ENCODE measurements at regions not wholly inside any gene's neighbourhood (a gene's known extent, or its start where the extent isn't known, plus 50 kb on each side); places are given as distances from the start of the nearest gene placed in this dataset.
"Not testable (repeated sequence)": the region's sequence is repeated elsewhere in the genome, so short reads cannot be mapped to it uniquely, and the experiment has no call there.

GRCh38 chr9:74064702-74065101 is 432.4 kb upstream of the RORB start:
- no peak for DNase-seq
- Histone ChIP-seq H3K4me3 (ENCODE audit: low read length) (no peak overlapping the region), H3K36me3 (ENCODE audit: control insufficient read depth, insufficient read depth, low read length) (no peaks in the 10 kb centered on the region), H3K4me1 (ENCODE audit: control insufficient read depth, insufficient read depth, low read length) (no peaks in the 10 kb centered on the region), H3K9me3 (ENCODE audit: control insufficient read depth, low read depth, low read length) (no peaks in the 10 kb centered on the region), H3K27ac (ENCODE audit: low read length) (no peak overlapping the region), H3K27me3 (ENCODE audit: control insufficient read depth, insufficient read depth, low read length) (no peaks in the 10 kb centered on the region)
- WGBS (ENCODE audit: insufficient coverage, low lambda C conversion rate), result 65% methylated on average over 2 of the region's 2 CpGs

DNA sequence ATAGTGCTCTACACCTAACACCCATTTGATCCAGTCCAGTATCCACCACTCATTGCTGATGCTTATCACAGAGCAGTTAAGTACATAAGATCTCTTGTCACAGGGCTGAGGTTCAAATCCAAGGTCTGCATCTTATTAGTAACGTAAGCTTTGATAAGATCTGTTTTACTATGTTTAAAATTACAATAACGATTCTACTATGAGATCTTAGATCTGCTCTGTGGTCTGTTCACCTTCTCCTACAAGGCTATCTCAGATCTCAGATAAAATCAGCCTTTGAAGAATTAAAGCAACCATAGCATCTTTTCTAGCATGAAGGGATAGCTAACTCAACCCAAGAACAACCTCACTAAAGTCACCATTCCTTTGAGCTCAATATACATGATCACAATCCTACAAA is 431.0 kb upstream of the RORB start:
- no peaks in the 10 kb centered on the region for H3K36me3 ChIP-seq (ENCODE audit: control insufficient read depth, insufficient read depth, low read length)
- H3K4me1 ChIP-seq (ENCODE audit: control insufficient read depth, insufficient read depth, low read length), result no peaks in the 10 kb centered on the region
- no peaks in the 10 kb centered on the region for H3K27me3 ChIP-seq (ENCODE audit: control insufficient read depth, insufficient read depth, low read length)
- 56% methylated on average over 1 of the region's 2 CpGs for WGBS (ENCODE audit: insufficient coverage, low lambda C conversion rate)
- no peaks in the 10 kb centered on the region for H3K9me3 ChIP-seq (ENCODE audit: control insufficient read depth, low read depth, low read length)
- H3K4me3 ChIP-seq (ENCODE audit: low read length), result no peak overlapping the region
- no peak overlapping the region for H3K27ac ChIP-seq (ENCODE audit: low read length)
- no peak for DNase-seq

- no peak for DNase-seq
- no peaks in the 10 kb centered on the region for H3K36me3 ChIP-seq (ENCODE audit: control insufficient read depth, insufficient read depth, low read length)
Measured at GRCh38 chr9:74066605-74067004, 430.5 kb upstream of the RORB start.

GRCh38 chr9:74071502-74071901 is 425.6 kb upstream of the RORB start:
- Histone ChIP-seq H3K27ac (ENCODE audit: low read length) (no peak overlapping the region), H3K9me3 (ENCODE audit: control insufficient read depth, low read depth, low read length) (no peaks in the 10 kb centered on the region), H3K4me3 (ENCODE audit: low read length) (no peak overlapping the region), H3K36me3 (ENCODE audit: control insufficient read depth, insufficient read depth, low read length) (no peaks in the 10 kb centered on the region), H3K4me1 (ENCODE audit: control insufficient read depth, insufficient read depth, low read length) (no peaks in the 10 kb centered on the region), H3K27me3 (ENCODE audit: control insufficient read depth, insufficient read depth, low read length) (no peaks in the 10 kb centered on the region)
- DNase-seq, result no peak

More at GRCh38 chr9:74066605-74067004, 430.5 kb upstream of the RORB start:
- H3K9me3 ChIP-seq (ENCODE audit: control insufficient read depth, low read depth, low read length), result no peaks in the 10 kb centered on the region
- WGBS (ENCODE audit: insufficient coverage, low lambda C conversion rate), result 90% methylated on average over 2 of the region's 6 CpGs
- H3K27me3 ChIP-seq (ENCODE audit: control insufficient read depth, insufficient read depth, low read length), result no peaks in the 10 kb centered on the region
- H3K4me1 ChIP-seq (ENCODE audit: control insufficient read depth, insufficient read depth, low read length), result no peaks in the 10 kb centered on the region
- no peak overlapping the region for H3K4me3 ChIP-seq (ENCODE audit: low read length)
- no peak overlapping the region for H3K27ac ChIP-seq (ENCODE audit: low read length)

GRCh38 chr9:74073897-74074296 is 423.2 kb upstream of the RORB start:
- H3K36me3 ChIP-seq (ENCODE audit: control insufficient read depth, insufficient read depth, low read length), result no peaks in the 10 kb centered on the region
- H3K4me3 ChIP-seq (ENCODE audit: low read length), result no peak overlapping the region
- H3K27me3 ChIP-seq (ENCODE audit: control insufficient read depth, insufficient read depth, low read length), result no peaks in the 10 kb centered on the region
- no peaks in the 10 kb centered on the region for H3K4me1 ChIP-seq (ENCODE audit: control insufficient read depth, insufficient read depth, low read length)
- no peak overlapping the region for H3K27ac ChIP-seq (ENCODE audit: low read length)
- DNase-seq, result no peak
- no peaks in the 10 kb centered on the region for H3K9me3 ChIP-seq (ENCODE audit: control insufficient read depth, low read depth, low read length)
- WGBS (ENCODE audit: insufficient coverage, low lambda C conversion rate), result no CpG with 5 or more reads among the region's 7 CpGs

GRCh38 chr9:74078647-74079046 is 418.5 kb upstream of the RORB start:
- H3K27ac ChIP-seq (ENCODE audit: low read length), result no peak overlapping the region

DNA sequence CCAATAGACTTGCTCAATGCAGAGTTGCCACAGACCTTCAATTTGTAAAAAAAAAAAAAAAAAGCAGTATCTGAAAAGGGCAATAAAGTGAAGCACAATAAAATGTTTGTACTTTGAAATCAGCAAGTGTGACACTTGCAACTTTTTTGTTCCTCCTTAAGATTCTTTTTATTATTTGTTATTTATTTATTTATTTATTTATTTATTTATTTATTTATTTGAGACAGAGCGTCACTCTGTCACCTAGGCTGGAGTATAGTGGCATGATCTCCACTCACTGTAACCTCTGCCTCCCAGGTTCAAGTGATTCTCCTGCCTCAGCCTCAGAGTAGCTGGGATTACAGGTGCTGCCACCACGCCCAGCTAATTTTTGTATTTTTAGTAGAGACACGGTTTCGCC is 416.5 kb upstream of the RORB start:
- not testable (repeated sequence) for H3K27me3 ChIP-seq (ENCODE audit: control insufficient read depth, insufficient read depth, low read length); H3K9me3 ChIP-seq (ENCODE audit: control insufficient read depth, low read depth, low read length); H3K4me1 ChIP-seq (ENCODE audit: control insufficient read depth, insufficient read depth, low read length); DNase-seq; H3K36me3 ChIP-seq (ENCODE audit: control insufficient read depth, insufficient read depth, low read length); H3K27ac ChIP-seq (ENCODE audit: low read length); H3K4me3 ChIP-seq (ENCODE audit: low read length)
- WGBS (ENCODE audit: insufficient coverage, low lambda C conversion rate), result 100% methylated on average over 1 of the region's 4 CpGs

More at GRCh38 chr9:74078647-74079046, 418.5 kb upstream of the RORB start:
- Histone ChIP-seq H3K36me3 (ENCODE audit: control insufficient read depth, insufficient read depth, low read length) (no peaks in the 10 kb centered on the region), H3K9me3 (ENCODE audit: control insufficient read depth, low read depth, low read length) (no peaks in the 10 kb centered on the region), H3K27me3 (ENCODE audit: control insufficient read depth, insufficient read depth, low read length) (no peaks in the 10 kb centered on the region), H3K4me1 (ENCODE audit: control insufficient read depth, insufficient read depth, low read length) (no peaks in the 10 kb centered on the region), H3K4me3 (ENCODE audit: low read length) (no peak overlapping the region)
- DNase-seq, result no peak

GRCh38 chr9:74083681-74084433 is 413.3 kb upstream of the RORB start:
- Histone ChIP-seq H3K9me3 (ENCODE audit: control insufficient read depth, low read depth, low read length) (no peaks in the 10 kb centered on the region), H3K27me3 (ENCODE audit: control insufficient read depth, insufficient read depth, low read length) (no peaks in the 10 kb centered on the region), H3K4me3 (ENCODE audit: low read length) (no peak overlapping the region), H3K27ac (ENCODE audit: low read length) (no peak overlapping the region), H3K4me1 (ENCODE audit: control insufficient read depth, insufficient read depth, low read length) (no peaks in the 10 kb centered on the region), H3K36me3 (ENCODE audit: control insufficient read depth, insufficient read depth, low read length) (no peaks in the 10 kb centered on the region)
- no peak for DNase-seq
- WGBS (ENCODE audit: insufficient coverage, low lambda C conversion rate), result no CpG with 5 or more reads among the region's 2 CpGs

DNA sequence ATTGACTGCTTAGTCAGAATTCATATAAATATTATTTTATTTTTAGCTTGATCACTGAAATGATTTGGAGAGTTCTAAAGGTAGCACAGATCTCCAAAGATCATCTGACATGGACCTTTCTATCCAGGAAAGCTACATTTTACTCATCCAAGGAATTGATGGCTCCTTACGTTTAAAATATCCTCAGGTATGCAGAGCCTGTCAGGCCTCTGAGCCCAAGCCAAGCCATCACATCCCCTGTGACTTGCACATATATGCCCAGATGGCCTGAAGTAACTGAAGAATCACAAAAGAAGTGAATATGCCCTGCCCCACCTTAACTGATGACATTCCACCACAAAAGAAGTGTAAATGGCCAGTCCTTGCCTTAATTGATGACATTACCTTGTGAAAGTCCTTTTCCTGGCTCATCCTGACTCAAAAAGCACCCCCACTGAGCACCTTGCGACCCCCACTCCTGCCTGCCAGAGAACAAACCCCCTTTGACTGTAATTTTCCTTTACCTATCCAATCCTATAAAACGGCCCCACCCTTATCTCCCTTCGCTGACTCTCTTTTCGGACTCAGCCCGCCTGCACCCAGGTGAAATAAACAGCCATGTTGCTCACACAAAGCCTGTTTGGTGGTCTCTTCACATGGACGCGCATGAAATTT is 411.6 kb upstream of the RORB start:
- H3K27me3 ChIP-seq (ENCODE audit: control insufficient read depth, insufficient read depth, low read length); H3K4me1 ChIP-seq (ENCODE audit: control insufficient read depth, insufficient read depth, low read length); H3K4me3 ChIP-seq (ENCODE audit: low read length); H3K9me3 ChIP-seq (ENCODE audit: control insufficient read depth, low read depth, low read length); H3K27ac ChIP-seq (ENCODE audit: low read length); DNase-seq; H3K36me3 ChIP-seq (ENCODE audit: control insufficient read depth, insufficient read depth, low read length): not testable (repeated sequence)
- 80% methylated on average over 1 of the region's 8 CpGs for WGBS (ENCODE audit: insufficient coverage, low lambda C conversion rate)

DNA sequence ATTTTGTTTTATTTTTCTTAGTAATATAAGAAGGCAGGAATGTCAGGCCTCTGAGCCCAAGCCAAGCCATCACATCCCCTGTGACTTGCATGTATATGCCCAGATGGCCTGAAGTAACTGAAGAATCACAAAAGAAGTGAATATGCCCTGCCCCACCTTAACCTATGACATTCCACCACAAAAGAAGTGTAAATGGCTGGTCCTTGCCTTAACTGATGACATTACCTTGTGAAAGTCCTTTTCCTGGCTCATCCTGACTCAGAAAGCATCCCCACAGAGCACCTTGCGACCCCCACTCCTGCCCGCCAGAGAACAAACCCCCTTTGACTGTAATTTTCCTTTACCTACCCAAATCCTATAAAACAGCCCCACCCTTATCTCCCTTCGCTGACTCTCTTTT is 406.2 kb upstream of the RORB start:
- H3K27ac ChIP-seq (ENCODE audit: low read length); H3K4me3 ChIP-seq (ENCODE audit: low read length); DNase-seq; H3K4me1 ChIP-seq (ENCODE audit: control insufficient read depth, insufficient read depth, low read length); H3K27me3 ChIP-seq (ENCODE audit: control insufficient read depth, insufficient read depth, low read length); H3K36me3 ChIP-seq (ENCODE audit: control insufficient read depth, insufficient read depth, low read length); H3K9me3 ChIP-seq (ENCODE audit: control insufficient read depth, low read depth, low read length): not testable (repeated sequence)
- no CpG with 5 or more reads among the region's 3 CpGs for WGBS (ENCODE audit: insufficient coverage, low lambda C conversion rate)

GRCh38 chr9:74092491-74092834 is 404.7 kb upstream of the RORB start:
- H3K36me3 ChIP-seq (ENCODE audit: control insufficient read depth, insufficient read depth, low read length), result no peaks in the 10 kb centered on the region
- H3K9me3 ChIP-seq (ENCODE audit: control insufficient read depth, low read depth, low read length), result no peaks in the 10 kb centered on the region
- no peak for DNase-seq
- H3K4me3 ChIP-seq (ENCODE audit: low read length), result no peak overlapping the region
- no peak overlapping the region for H3K27ac ChIP-seq (ENCODE audit: low read length)
- H3K27me3 ChIP-seq (ENCODE audit: control insufficient read depth, insufficient read depth, low read length), result no peaks in the 10 kb centered on the region
- WGBS (ENCODE audit: insufficient coverage, low lambda C conversion rate), result no CpG with 5 or more reads among the region's 1 CpG
- H3K4me1 ChIP-seq (ENCODE audit: control insufficient read depth, insufficient read depth, low read length), result no peaks in the 10 kb centered on the region

Measured in large intestine (tissue), 3 donors.